ENCODE measurements at regions not wholly inside any gene's neighbourhood (a gene's known extent, or its start where the extent isn't known, plus 50 kb on each side); places are given as distances from the start of the nearest gene placed in this dataset.

DNA sequence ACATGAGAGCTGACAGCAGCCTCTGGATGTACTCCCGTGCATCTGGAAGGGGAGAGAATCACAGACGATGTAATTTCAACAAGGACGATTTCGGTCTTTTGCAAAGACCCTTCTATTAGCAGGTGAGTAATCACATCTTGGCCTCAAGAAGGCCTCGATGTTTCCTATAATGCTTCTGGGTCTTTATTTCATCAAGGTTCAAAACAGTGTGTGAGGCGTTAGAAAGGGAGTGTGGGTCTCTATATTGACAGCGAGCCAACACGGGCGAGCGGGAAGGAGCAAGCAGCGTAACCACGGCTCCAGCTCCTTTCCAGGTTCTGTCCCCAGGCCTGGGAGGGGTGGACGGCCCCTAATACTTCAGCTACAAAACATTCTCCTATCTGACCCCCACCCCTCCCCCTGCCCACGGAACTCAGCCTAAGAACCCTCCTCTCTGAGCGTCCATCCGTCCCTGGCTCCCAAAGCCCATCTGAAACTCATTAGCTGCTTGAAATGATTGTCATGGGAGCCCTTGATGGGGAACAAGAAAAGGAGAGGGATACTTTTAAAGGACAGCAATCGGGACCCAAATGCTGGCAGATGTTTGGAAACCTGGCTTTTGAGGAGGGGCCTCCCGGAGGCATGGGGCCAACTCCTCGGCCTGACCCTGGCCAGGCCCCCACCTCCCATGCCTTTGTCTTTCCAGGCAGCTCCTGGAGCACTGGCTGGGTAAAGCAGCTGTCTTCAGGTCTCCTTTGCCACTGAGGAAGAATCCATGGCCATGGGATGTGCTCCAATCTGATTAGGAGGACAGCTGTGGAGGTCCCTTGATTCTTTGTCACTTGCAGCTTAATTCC lies 250.8 kb downstream of the FOXD2 start:
- TF ChIP-seq EZH2 (IDR thresholded peaks at IDR 0.05; ENCODE audit: insufficient read depth, poor library complexity, severe bottlenecking) (no peak), EZH2phosphoT487 (IDR thresholded peaks at IDR 0.05; ENCODE audit: insufficient read depth, low read depth) (no peak)
